Kidney epithelial cell (primary cell): ENCODE measurements at regions not wholly inside any gene's neighbourhood (a gene's known extent, or its start where the extent isn't known, plus 50 kb on each side); places are given as distances from the start of the nearest gene placed in this dataset.
"Not testable (repeated sequence)": the region's sequence is repeated elsewhere in the genome, so short reads cannot be mapped to it uniquely, and the experiment has no call there.

Experiments used
- DNase-seq: peaks from one replicate; pipeline ENCODE4 v3.0.0-alpha.2; 2010; ENCODE audit warnings: low read depth
- H3K27me3 ChIP-seq: 2 replicates; pipeline ENCODE4 v1.6.0; 2011; ENCODE audit warnings: low read length; ENCODE audit not compliant: control insufficient read depth, insufficient read depth
- H3K36me3 ChIP-seq: 2 replicates; pipeline ENCODE4 v1.5.1; 2011; ENCODE audit warnings: low read length; ENCODE audit not compliant: control insufficient read depth, insufficient read depth
- H3K4me3 ChIP-seq: 2 replicates; pipeline ENCODE4 v1.5.1; 2011; ENCODE audit warnings: low read depth, mild to moderate bottlenecking, control low read depth, low read length
- CTCF ChIP-seq: IDR thresholded peaks from 2 replicates; pipeline ENCODE4 v1.5.1; 2011; ENCODE audit warnings: mild to moderate bottlenecking, moderate library complexity, low read length, control low read depth, inconsistent platforms; ENCODE audit not compliant: insufficient read depth, poor library complexity, severe bottlenecking

GRCh38 chr5:24245821-24246220 lies 399.0 kb downstream of the CDH10 start:
- no peaks in the 10 kb centered on the region for H3K27me3 ChIP-seq
- no peak for TF ChIP-seq CTCF
- H3K4me3 ChIP-seq = no peak overlapping the region
- no peaks in the 10 kb centered on the region for H3K36me3 ChIP-seq
- DNase-seq = no peak

- Histone ChIP-seq H3K27me3 (no peaks in the 10 kb centered on the region), H3K36me3 (no peaks in the 10 kb centered on the region), H3K4me3 (no peak overlapping the region)
- DNase-seq = no peak
- TF ChIP-seq CTCF = no peak
Observed at GRCh38 chr5:24264547-24264946, 380.2 kb downstream of the CDH10 start.

GRCh38 chr5:24265306-24265705 lies 379.5 kb downstream of the CDH10 start:
- no peaks in the 10 kb centered on the region for H3K36me3 ChIP-seq
- H3K4me3 ChIP-seq = no peak overlapping the region
- DNase-seq = no peak
- no peaks in the 10 kb centered on the region for H3K27me3 ChIP-seq
- no peak for TF ChIP-seq CTCF

GRCh38 chr5:24268482-24269056 lies 376.2 kb downstream of the CDH10 start:
- H3K4me3 ChIP-seq = no peak overlapping the region
- no peaks in the 10 kb centered on the region for H3K27me3 ChIP-seq
- no peak for DNase-seq
- no peaks in the 10 kb centered on the region for H3K36me3 ChIP-seq
- no peak for TF ChIP-seq CTCF

- not testable (repeated sequence) for H3K36me3 ChIP-seq, H3K4me3 ChIP-seq, DNase-seq, H3K27me3 ChIP-seq
Observed at GRCh38 chr5:24271702-24272118, 373.1 kb downstream of the CDH10 start.

- H3K27me3 ChIP-seq = no peaks in the 10 kb centered on the region
- no peak for DNase-seq
- TF ChIP-seq CTCF = no peak
- no peaks in the 10 kb centered on the region for H3K36me3 ChIP-seq
- no peak overlapping the region for H3K4me3 ChIP-seq
Observed at GRCh38 chr5:24272741-24273140, 372.0 kb downstream of the CDH10 start.
